Activated B cell treated with CpG ODN at 0.5 μM for 24 hours (primary cell): ENCODE measurements at regions not wholly inside any gene's neighbourhood (a gene's known extent, or its start where the extent isn't known, plus 50 kb on each side); places are given as distances from the start of the nearest gene placed in this dataset.

Experiments used
- ATAC-seq: fragments of 200-7000 bp; cut with Tn5 transposase; one replicate; pipeline ENCODE4 v1.10.0; 2021; ENCODE audit warnings: low read depth, mild to moderate bottlenecking, moderate library complexity
- CTCF ChIA-PET: fragments of 350-600 bp; sonication (Branson Sonifier 250); formaldehyde crosslinking; loops from one replicate; lab custom pipeline; 2021; ENCODE audit warnings: antibody characterized with exemption; lab: Charles Lee
- POLR2A ChIA-PET: fragments of 350-600 bp; sonication (Branson Sonifier 250); formaldehyde crosslinking; loops from one replicate; lab custom pipeline; 2021; ENCODE audit warnings: antibody characterized with exemption; lab: Charles Lee
- DNase-seq: peaks from one replicate; pipeline ENCODE4 v3.0.0; 2022
- H3K27ac Mint-ChIP-seq: one replicate; pipeline ENCODE4 v1.8.0; 2020; ENCODE audit warnings: mixed read lengths
- H3K27me3 Mint-ChIP-seq: one replicate; pipeline ENCODE4 v1.8.0; 2021; ENCODE audit warnings: mixed read lengths
- H3K36me3 Mint-ChIP-seq: one replicate; pipeline ENCODE4 v1.8.0; 2021; ENCODE audit warnings: low read depth, mixed read lengths
- H3K4me1 Mint-ChIP-seq: one replicate; pipeline ENCODE4 v1.8.0; 2021; ENCODE audit warnings: mixed read lengths
- H3K4me3 Mint-ChIP-seq: one replicate; pipeline ENCODE4 v1.8.0; 2020; ENCODE audit warnings: mild to moderate bottlenecking, mixed read lengths
- H3K9me3 Mint-ChIP-seq: one replicate; pipeline ENCODE4 v1.8.0; 2020; ENCODE audit warnings: mixed read lengths
- CTCF ChIP-seq: fragments of 200-600 bp; IDR thresholded peaks from one replicate; pipeline ENCODE4 v1.8.0; 2022; ENCODE audit warnings: antibody characterized with exemption, mild to moderate bottlenecking
- intact Hi-C: fragments of 100-400 bp; cut with micrococcal nuclease; formaldehyde crosslinking; loops from one replicate; pipeline ENCODE4 v1.15.1; 2024

- no peak overlapping the region for H3K27ac Mint-ChIP-seq
- ATAC-seq (no peak), DNase-seq (no peak)
- H3K36me3 Mint-ChIP-seq: no peaks in the 10 kb centered on the region
- intact Hi-C loops: no loop called here
- no peak for TF ChIP-seq CTCF
- H3K9me3 Mint-ChIP-seq: no peaks in the 10 kb centered on the region
- H3K4me3 Mint-ChIP-seq: no peak overlapping the region
- CTCF ChIA-PET: no interaction called here
- POLR2A ChIA-PET: no interaction called here
- H3K4me1 Mint-ChIP-seq: no peaks in the 10 kb centered on the region
- no peaks in the 10 kb centered on the region for H3K27me3 Mint-ChIP-seq
Observed at GRCh38 chr2:78907089-78907488, 118.4 kb upstream of the REG3G start.

GRCh38 chr2:78908973-78909372 is 116.5 kb upstream of the REG3G start:
- no peaks in the 10 kb centered on the region for H3K36me3 Mint-ChIP-seq
- no peak overlapping the region for H3K27ac Mint-ChIP-seq
- intact Hi-C loops: no loop called here
- H3K4me3 Mint-ChIP-seq: no peak overlapping the region
- CTCF ChIA-PET: no interaction called here
- no peaks in the 10 kb centered on the region for H3K9me3 Mint-ChIP-seq
- POLR2A ChIA-PET: no interaction called here
- DNase-seq (no peak), ATAC-seq (no peak)
- TF ChIP-seq CTCF: no peak
- no peaks in the 10 kb centered on the region for H3K27me3 Mint-ChIP-seq
- H3K4me1 Mint-ChIP-seq: no peaks in the 10 kb centered on the region

GRCh38 chr2:78910376-78910775 is 115.1 kb upstream of the REG3G start:
- CTCF ChIA-PET: no interaction called here
- Mint-ChIP-seq H3K27ac (no peak overlapping the region), H3K4me3 (no peak overlapping the region), H3K9me3 (no peaks in the 10 kb centered on the region), H3K36me3 (no peaks in the 10 kb centered on the region), H3K4me1 (no peaks in the 10 kb centered on the region), H3K27me3 (no peaks in the 10 kb centered on the region)
- ATAC-seq (no peak), DNase-seq (no peak)
- TF ChIP-seq CTCF: no peak
- POLR2A ChIA-PET: no interaction called here
- intact Hi-C loops: no loop called here

GRCh38 chr2:78913257-78913656 is 112.2 kb upstream of the REG3G start:
- no peaks in the 10 kb centered on the region for H3K36me3 Mint-ChIP-seq
- intact Hi-C loops: no loop called here
- CTCF ChIA-PET: no interaction called here
- H3K4me3 Mint-ChIP-seq: no peak overlapping the region
- no peak for TF ChIP-seq CTCF
- no peaks in the 10 kb centered on the region for H3K27me3 Mint-ChIP-seq
- ATAC-seq: no peak
- H3K4me1 Mint-ChIP-seq: no peaks in the 10 kb centered on the region
- H3K27ac Mint-ChIP-seq: no peak overlapping the region
- POLR2A ChIA-PET: no interaction called here
- no peak for DNase-seq
- no peaks in the 10 kb centered on the region for H3K9me3 Mint-ChIP-seq

GRCh38 chr2:78925258-78925657 is 100.2 kb upstream of the REG3G start:
- no peaks in the 10 kb centered on the region for H3K27me3 Mint-ChIP-seq
- no peaks in the 10 kb centered on the region for H3K36me3 Mint-ChIP-seq
- POLR2A ChIA-PET: no interaction called here
- H3K4me1 Mint-ChIP-seq: no peaks in the 10 kb centered on the region
- no peak for DNase-seq
- peaks cover 8% of the 10 kb centered on the region for H3K9me3 Mint-ChIP-seq
- CTCF ChIA-PET: no interaction called here
- ATAC-seq: no peak
- no peak overlapping the region for H3K4me3 Mint-ChIP-seq
- H3K27ac Mint-ChIP-seq: no peak overlapping the region
- intact Hi-C loops: no loop called here
- no peak for TF ChIP-seq CTCF
